ENCODE measurements at regions not wholly inside any gene's neighbourhood (a gene's known extent, or its start where the extent isn't known, plus 50 kb on each side); places are given as distances from the start of the nearest gene placed in this dataset.

- TF ChIP-seq POLR2A (IDR thresholded peaks at IDR 0.05) (no peak), CTCF (IDR thresholded peaks at IDR 0.05) (no peak), EP300 (IDR thresholded peaks at IDR 0.05) (no peak)
Observed at GRCh38 chr1:170224469-170224868, 78.7 kb downstream of the NTMT2 start.

Measured in tibial nerve (tissue), 4 donors.